HT-29 (cell line): ENCODE measurements at regions not wholly inside any gene's neighbourhood (a gene's known extent, or its start where the extent isn't known, plus 50 kb on each side); places are given as distances from the start of the nearest gene placed in this dataset.
"Not testable (repeated sequence)": the region's sequence is repeated elsewhere in the genome, so short reads cannot be mapped to it uniquely, and the experiment has no call there.

ENCODE experiments used
- DNase-seq: peaks from one replicate; pipeline ENCODE4 v3.0.0-alpha.2; 2015; ENCODE audit warnings: low spot score

DNA sequence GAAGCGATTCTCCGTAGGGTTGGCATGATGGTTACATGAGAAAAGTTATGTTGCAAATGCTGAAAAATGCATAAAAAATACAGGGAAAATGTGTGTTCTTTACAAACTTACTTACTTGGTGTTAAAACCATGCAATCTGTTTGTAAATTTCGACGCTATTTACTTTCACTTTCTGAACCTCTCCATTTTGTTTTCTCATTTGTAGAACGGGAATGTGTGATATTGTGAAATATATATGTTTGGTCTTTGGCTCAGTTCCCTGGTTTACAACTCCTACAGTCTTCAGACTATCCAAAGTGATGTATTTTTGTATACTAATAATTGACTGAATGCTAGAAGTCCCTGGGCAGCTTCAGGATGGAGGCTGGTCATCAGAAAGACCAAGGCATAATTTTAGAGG is 982.3 kb downstream of the ADGRL2 start:
- no peak for DNase-seq

DNA sequence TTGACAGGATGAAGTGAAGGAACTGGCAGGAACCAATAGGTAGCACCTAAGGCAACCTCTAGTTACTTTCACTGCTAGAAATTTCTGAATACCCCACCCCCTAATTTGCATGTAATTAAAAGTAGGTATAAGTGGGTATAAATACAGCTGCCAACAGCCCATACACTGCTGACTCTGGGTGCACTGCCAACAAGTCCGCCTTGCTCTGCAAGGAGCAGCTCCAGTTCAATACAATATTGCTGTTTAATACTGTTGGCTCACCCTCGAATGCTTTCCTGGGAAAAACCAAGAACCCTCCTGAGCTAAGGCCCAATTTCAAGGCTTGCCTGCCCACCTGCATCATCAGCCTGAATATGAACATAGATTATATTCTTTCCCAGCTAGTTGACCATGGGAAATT is 981.9 kb downstream of the ADGRL2 start:
- DNase-seq, result no peak

- peak; percentile 49 for DNase-seq
These were observed 977.9 kb downstream of the ADGRL2 start for GRCh38 chr1:82778612-82779011.

DNA sequence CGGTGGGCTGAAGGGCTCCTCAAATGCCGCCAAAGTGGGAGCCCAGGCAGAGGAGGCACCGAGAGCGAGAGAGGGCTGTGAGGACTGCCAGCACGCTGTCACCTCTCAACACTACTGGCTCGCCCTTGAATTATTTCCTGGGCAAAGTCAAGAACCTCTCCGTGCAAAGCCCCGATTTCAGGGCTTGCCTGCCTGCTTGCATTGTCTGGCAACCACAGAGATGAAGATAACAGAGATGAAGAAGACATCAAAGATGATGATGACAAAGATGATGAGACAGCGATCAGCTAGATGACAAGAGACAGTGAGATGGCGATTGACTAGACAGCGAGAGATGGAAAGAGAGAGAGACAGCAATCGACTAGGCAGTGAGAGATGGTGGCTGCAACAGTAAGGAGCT is 976.5 kb downstream of the ADGRL2 start:
- DNase-seq, result no peak

DNA sequence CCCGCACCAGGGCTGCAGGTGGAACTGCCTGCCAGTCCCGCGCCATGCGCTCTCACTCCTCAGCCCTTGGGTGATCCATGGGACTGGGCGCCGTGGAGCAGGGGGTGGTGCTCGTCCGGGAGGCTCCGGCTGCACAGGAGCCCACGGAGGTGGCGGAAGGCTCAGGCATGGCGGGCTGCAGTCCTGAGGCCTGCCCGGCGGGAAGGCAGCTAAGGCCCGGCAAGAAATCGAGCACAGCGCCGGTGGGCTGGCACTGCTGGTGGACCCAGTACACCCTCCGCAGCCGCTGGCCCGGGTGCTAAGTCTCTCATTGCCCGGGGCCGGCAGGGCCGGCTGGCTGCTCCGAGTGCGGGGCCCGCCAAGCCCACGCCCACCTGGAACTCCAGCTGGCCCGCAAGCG is 976.0 kb downstream of the ADGRL2 start:
- not testable (repeated sequence) for DNase-seq

DNA sequence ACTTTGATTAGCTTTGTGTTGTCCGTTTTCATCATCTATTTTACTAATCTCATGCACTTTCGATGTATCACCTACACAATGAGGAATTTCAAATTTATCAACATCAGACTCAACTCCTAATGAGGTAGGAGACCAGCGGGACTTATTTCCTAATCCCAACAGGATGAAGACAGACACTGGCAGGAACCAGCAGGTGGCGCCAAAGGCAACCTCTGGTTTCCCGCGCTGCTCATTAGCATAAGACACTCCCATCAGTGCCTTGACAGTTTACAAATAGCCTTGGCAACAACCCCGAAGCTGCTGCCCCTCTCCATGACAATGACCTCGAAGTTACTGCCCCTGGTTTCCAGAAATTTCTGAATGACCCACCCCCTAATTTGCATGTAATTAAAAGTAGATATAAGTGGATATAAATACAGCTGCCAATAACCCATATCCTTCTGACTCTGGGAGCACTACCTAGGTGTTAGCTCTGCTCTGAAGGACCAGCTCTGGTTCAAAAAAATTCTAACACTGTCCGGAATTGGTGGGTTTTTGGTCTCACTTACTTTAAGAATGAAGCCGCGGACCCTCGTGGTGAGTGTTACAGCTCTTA is 974.8 kb downstream of the ADGRL2 start:
- DNase-seq, result peak; percentile 81

GRCh38 chr1:82762829-82763532 is 962.2 kb downstream of the ADGRL2 start:
- no peak for DNase-seq

DNA sequence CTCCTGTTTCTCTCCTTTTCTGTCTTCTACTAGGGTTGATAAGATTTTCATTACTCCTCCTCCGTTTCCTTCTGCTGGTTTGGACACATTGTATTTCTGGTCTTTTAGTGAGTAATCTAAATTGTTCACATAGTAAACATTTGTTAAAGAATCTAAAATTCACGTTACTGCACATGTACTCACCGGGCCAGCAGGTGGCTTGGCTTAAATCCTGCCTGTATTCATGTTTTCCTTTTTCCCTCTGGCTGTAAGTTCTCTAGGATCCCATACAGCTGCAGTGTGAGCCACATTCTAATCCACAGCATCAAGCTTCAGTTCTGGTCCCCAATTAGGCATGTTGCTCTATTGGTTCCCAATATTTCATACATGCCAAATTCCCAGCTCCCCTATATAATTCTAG is 958.3 kb downstream of the ADGRL2 start:
- DNase-seq, result peak; percentile 25

DNA sequence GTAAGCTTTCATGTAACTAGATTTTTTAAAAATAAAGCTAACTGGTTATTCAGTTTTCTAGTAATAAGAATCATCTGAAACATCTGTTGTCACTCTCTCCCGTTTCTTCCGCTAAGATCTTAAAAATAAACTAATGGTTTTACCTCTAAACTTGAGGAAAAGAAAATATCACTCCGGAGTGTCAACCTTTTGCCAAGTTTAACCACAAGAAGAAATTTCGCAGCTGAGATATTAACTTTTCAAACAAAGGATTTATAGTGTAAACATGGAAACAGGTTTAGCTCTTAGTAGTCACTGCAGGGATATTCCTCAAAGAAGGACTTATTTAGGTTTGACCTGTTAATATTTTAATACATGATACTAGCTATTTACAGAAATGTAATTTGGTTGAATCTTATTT is 954.9 kb downstream of the ADGRL2 start:
- DNase-seq, result peak; percentile 21

GRCh38 chr1:82755191-82755590 is 954.5 kb downstream of the ADGRL2 start:
- DNase-seq, result no peak

GRCh38 chr1:82752046-82752445 is 951.3 kb downstream of the ADGRL2 start:
- no peak for DNase-seq

GRCh38 chr1:82733645-82734044 is 932.9 kb downstream of the ADGRL2 start:
- no peak for DNase-seq

- no peak for DNase-seq
These were observed 930.5 kb downstream of the ADGRL2 start for GRCh38 chr1:82731216-82731615.

DNA sequence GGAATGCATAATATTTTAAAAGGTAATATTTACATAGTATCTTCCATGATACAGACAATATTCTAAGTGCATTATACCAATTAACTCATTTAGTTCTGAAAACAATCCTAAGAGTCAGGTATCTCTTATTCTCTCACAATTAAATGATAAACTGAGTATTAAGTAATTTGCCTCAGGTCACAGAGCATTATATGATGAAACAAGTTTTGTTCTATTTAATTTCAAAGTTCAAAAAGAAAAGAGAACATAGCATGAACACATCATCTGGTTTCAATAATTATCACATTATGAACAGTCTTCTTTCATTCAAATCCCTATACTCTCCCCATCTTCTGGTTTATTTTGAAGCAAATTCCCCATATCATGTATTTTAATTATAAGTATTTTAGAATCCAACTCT is 927.5 kb downstream of the ADGRL2 start:
- no peak for DNase-seq

DNA sequence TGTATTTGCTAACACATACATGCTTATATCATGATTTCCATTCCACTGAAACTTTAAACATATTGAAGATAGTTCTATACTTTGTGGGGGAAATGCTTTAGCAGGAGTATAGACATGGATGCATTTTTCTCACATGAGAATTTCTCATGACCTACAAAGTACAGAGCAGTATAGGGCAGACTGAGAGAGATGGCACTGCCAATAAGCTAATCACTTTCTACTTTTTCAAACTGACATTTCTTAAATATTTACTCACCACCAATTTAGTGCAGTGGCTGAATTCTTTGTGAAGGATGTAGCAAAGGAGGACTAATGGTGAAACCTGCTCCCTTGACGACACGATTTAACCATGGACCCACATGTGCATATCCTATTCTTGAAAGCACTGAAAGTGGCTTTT is 923.5 kb downstream of the ADGRL2 start:
- DNase-seq, result no peak

DNA sequence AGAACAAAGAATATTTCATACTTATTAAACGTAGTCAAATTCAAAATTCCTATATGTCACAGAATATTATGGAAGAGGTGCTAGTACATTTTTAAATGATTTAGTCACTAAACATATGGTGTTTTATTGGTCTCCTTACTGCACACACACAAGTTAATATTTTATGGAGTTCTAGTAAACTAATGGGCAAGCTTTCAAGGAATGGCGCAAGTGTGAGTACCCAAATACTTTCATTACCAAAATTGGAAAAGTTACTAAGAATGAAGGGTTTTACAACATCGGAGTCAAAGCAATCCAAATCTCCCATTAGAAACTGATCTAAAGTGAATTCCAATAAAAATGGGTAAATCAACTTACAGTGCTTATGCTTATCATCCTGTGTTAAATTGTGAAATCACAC is 921.9 kb downstream of the ADGRL2 start:
- no peak for DNase-seq

DNA sequence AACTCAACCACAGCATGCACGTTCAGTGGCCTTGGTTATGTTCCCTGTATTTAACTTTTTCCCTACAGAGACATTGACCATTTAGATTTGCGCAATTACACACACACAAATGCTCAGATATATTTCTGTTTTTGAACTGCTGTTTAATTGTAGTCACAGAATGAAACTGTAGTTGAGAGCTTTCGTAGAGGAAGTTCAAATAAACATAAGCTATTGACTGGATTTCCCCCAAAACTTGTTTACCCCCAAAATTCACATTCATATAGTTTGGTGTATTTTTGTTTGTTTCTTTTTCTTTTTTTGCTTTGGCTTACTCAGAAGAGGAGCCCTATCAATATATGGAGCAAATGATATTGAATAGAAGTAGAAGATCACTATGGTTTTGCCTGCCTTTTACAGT is 921.0 kb downstream of the ADGRL2 start:
- no peak for DNase-seq

GRCh38 chr1:82718719-82719419 is 918.1 kb downstream of the ADGRL2 start:
- no peak for DNase-seq

GRCh38 chr1:82710091-82710490 is 909.4 kb downstream of the ADGRL2 start:
- no peak for DNase-seq

DNA sequence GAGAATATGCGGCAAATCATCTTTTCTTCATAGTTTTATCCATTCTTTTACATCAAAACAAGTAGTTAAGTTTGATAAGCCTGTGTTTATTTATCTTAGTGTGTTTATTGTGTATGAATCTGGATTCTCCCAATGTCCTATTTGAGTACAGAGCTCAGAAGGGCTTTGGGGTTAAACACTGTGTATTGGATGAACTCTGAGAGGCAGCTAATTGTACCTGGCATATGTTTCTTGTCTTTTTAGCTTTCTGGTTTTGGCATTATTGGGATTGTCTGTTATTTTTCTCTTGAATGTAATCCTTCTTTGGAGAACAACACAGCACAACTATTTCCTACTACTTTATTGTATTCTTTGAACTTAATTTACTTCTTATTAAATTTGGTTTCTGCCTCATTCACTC is 906.9 kb downstream of the ADGRL2 start:
- no peak for DNase-seq

DNA sequence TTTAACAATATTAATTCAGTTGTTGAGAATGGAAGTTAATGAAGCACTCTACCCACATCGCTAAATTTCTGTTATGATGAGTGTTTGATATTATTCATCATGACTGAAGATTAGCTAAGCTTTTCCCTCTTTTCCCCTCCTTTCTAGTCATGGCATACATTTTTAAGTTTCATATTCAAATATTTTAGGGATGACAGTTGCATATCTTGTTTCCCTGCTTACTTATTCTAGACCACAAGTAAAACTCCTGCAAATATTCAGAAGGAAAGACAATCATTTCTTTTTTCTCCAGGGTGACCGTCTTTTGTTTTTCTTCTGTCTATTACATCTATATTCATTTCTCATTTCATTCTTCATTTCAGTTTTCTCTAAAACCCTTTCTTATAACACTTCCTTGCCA is 906.0 kb downstream of the ADGRL2 start:
- DNase-seq, result no peak

GRCh38 chr1:82704966-82705365 is 904.2 kb downstream of the ADGRL2 start:
- no peak for DNase-seq

DNA sequence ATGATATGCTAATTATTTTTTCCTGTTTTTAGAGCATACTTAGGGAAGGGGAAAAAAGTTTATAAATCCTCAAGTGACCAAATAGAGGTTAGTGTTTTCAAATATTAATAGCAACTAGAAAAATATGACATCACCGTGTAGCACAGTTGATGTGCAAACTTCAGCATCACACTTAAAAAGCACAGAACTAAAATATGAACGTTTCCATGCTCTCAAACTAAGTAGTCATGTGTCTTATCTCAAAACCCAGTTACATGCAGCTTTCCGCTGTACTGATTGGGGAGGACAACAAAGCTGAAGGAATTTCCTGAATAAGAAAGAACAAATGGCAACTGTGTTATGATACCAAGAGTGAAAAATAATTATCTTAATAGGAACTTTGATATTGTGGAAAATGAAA is 903.7 kb downstream of the ADGRL2 start:
- DNase-seq, result no peak
